Activated B cell treated with CpG ODN at 0.5 μM for 24 hours (primary cell): ENCODE measurements at regions not wholly inside any gene's neighbourhood (a gene's known extent, or its start where the extent isn't known, plus 50 kb on each side); places are given as distances from the start of the nearest gene placed in this dataset.

ENCODE experiments used
- ATAC-seq: fragments of 200-7000 bp; cut with Tn5 transposase; one replicate; pipeline ENCODE4 v1.10.0; 2021; ENCODE audit warnings: low read depth, mild to moderate bottlenecking, moderate library complexity
- CTCF ChIA-PET: fragments of 350-600 bp; sonication (Branson Sonifier 250); formaldehyde crosslinking; loops from one replicate; lab custom pipeline; 2021; ENCODE audit warnings: antibody characterized with exemption; lab: Charles Lee
- POLR2A ChIA-PET: fragments of 350-600 bp; sonication (Branson Sonifier 250); formaldehyde crosslinking; loops from one replicate; lab custom pipeline; 2021; ENCODE audit warnings: antibody characterized with exemption; lab: Charles Lee
- DNase-seq: peaks from one replicate; pipeline ENCODE4 v3.0.0; 2022
- H3K27ac Mint-ChIP-seq: one replicate; pipeline ENCODE4 v1.8.0; 2020; ENCODE audit warnings: mixed read lengths
- H3K27me3 Mint-ChIP-seq: one replicate; pipeline ENCODE4 v1.8.0; 2021; ENCODE audit warnings: mixed read lengths
- H3K36me3 Mint-ChIP-seq: one replicate; pipeline ENCODE4 v1.8.0; 2021; ENCODE audit warnings: low read depth, mixed read lengths
- H3K4me1 Mint-ChIP-seq: one replicate; pipeline ENCODE4 v1.8.0; 2021; ENCODE audit warnings: mixed read lengths
- H3K4me3 Mint-ChIP-seq: one replicate; pipeline ENCODE4 v1.8.0; 2020; ENCODE audit warnings: mild to moderate bottlenecking, mixed read lengths
- H3K9me3 Mint-ChIP-seq: one replicate; pipeline ENCODE4 v1.8.0; 2020; ENCODE audit warnings: mixed read lengths
- CTCF ChIP-seq: fragments of 200-600 bp; IDR thresholded peaks from one replicate; pipeline ENCODE4 v1.8.0; 2022; ENCODE audit warnings: antibody characterized with exemption, mild to moderate bottlenecking
- intact Hi-C: fragments of 100-400 bp; cut with micrococcal nuclease; formaldehyde crosslinking; loops from one replicate; pipeline ENCODE4 v1.15.1; 2024

GRCh38 chr3:90034038-90034437 is 926.6 kb downstream of the EPHA3 start:
- CTCF ChIA-PET: no interaction called here
- DNase-seq: no peak
- ATAC-seq: no peak
- H3K27ac Mint-ChIP-seq: no peak overlapping the region
- no peaks in the 10 kb centered on the region for H3K4me1 Mint-ChIP-seq
- no peaks in the 10 kb centered on the region for H3K27me3 Mint-ChIP-seq
- no peaks in the 10 kb centered on the region for H3K36me3 Mint-ChIP-seq
- no peak for TF ChIP-seq CTCF
- intact Hi-C loops: no loop called here
- no peaks in the 10 kb centered on the region for H3K9me3 Mint-ChIP-seq
- POLR2A ChIA-PET: no interaction called here
- no peak overlapping the region for H3K4me3 Mint-ChIP-seq

- intact Hi-C loops: no loop called here
- TF ChIP-seq CTCF: no peak
- Mint-ChIP-seq H3K4me3 (no peak overlapping the region), H3K9me3 (no peaks in the 10 kb centered on the region), H3K27me3 (no peaks in the 10 kb centered on the region), H3K27ac (no peak overlapping the region), H3K36me3 (no peaks in the 10 kb centered on the region), H3K4me1 (no peaks in the 10 kb centered on the region)
- POLR2A ChIA-PET: no interaction called here
- ATAC-seq (no peak), DNase-seq (no peak)
- CTCF ChIA-PET: no interaction called here
Measured at GRCh38 chr3:90035643-90036042, 928.2 kb downstream of the EPHA3 start.

- Mint-ChIP-seq H3K9me3 (no peaks in the 10 kb centered on the region), H3K36me3 (no peaks in the 10 kb centered on the region), H3K27ac (no peak overlapping the region), H3K4me3 (no peak overlapping the region), H3K4me1 (no peaks in the 10 kb centered on the region), H3K27me3 (no peaks in the 10 kb centered on the region)
- DNase-seq (no peak), ATAC-seq (no peak)
- POLR2A ChIA-PET: no interaction called here
- intact Hi-C loops: no loop called here
- TF ChIP-seq CTCF: no peak
- CTCF ChIA-PET: no interaction called here
Measured at GRCh38 chr3:90036939-90037469, 929.6 kb downstream of the EPHA3 start.

- DNase-seq (no peak), ATAC-seq (no peak)
- Mint-ChIP-seq H3K9me3 (peaks cover 3% of the 10 kb centered on the region), H3K4me1 (no peaks in the 10 kb centered on the region), H3K27ac (no peak overlapping the region), H3K36me3 (no peaks in the 10 kb centered on the region), H3K4me3 (no peak overlapping the region), H3K27me3 (no peaks in the 10 kb centered on the region)
- ChIA-PET CTCF (no interaction called here), POLR2A (no interaction called here)
- TF ChIP-seq CTCF: no peak
- intact Hi-C loops: no loop called here
Measured at GRCh38 chr3:90039994-90040393, 932.6 kb downstream of the EPHA3 start.

- ChIA-PET CTCF (no interaction called here), POLR2A (no interaction called here)
- no peaks in the 10 kb centered on the region for H3K27me3 Mint-ChIP-seq
- TF ChIP-seq CTCF: no peak
- H3K27ac Mint-ChIP-seq: no peak overlapping the region
- DNase-seq (no peak), ATAC-seq (no peak)
- intact Hi-C loops: no loop called here
- no peaks in the 10 kb centered on the region for H3K36me3 Mint-ChIP-seq
- peaks cover 3% of the 10 kb centered on the region for H3K9me3 Mint-ChIP-seq
- H3K4me3 Mint-ChIP-seq: no peak overlapping the region
- H3K4me1 Mint-ChIP-seq: no peaks in the 10 kb centered on the region
Measured at GRCh38 chr3:90040554-90040953, 933.1 kb downstream of the EPHA3 start.
